Astrocyte (in vitro differentiated cells and primary cell): ENCODE measurements at regions not wholly inside any gene's neighbourhood (a gene's known extent, or its start where the extent isn't known, plus 50 kb on each side); places are given as distances from the start of the nearest gene placed in this dataset.

ENCODE experiments used
- EZH2 ChIP-seq: IDR thresholded peaks from 2 replicates; pipeline ENCODE4 v1.6.1; 2012; ENCODE audit warnings: mild to moderate bottlenecking, low read length, inconsistent platforms; ENCODE audit not compliant: insufficient read depth
- TF ChIP-seq, protein P1 (sequence below): IDR thresholded peaks from 2 replicates; pipeline ENCODE4 v1.5.1; 2011; ENCODE audit warnings: low read depth, mild to moderate bottlenecking, inconsistent platforms, low read length, moderate library complexity; ENCODE audit not compliant: insufficient read depth

DNA sequence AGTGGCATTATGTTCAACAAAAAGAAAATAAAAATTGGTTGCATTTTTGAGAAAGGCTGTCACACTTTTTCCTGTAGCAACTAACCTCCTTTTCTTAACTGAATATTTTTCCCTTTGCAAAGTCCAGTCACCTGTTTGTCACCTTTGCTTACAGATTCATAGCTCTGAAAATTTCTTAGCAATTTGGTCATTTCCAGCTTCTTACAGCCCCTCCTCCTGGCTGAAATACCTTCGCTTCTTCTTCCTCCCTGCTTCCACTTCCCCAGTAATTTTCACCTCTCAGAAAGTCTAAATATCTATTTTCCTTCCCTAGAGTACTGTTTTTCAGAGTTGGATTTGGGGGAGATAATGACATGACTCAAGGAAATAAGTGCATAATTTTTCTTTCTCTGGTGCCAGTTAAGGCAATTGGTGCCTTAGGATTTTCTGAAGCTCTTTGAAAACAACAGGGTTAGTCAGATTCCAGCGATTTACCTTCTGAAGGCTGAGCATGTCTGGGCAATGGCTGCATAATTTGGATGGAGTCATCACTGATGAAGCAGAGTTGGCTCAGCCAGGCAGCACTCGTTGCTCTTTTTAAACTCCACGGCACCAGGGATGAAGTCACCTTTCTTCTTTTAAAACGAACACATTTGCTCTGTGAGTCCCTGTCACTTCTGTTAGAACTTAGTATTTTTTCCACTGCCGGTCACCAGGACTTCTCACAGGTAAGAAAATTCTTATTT lies 62.1 kb upstream of the AMOTL1 start:
- TF ChIP-seq, protein P1, sequence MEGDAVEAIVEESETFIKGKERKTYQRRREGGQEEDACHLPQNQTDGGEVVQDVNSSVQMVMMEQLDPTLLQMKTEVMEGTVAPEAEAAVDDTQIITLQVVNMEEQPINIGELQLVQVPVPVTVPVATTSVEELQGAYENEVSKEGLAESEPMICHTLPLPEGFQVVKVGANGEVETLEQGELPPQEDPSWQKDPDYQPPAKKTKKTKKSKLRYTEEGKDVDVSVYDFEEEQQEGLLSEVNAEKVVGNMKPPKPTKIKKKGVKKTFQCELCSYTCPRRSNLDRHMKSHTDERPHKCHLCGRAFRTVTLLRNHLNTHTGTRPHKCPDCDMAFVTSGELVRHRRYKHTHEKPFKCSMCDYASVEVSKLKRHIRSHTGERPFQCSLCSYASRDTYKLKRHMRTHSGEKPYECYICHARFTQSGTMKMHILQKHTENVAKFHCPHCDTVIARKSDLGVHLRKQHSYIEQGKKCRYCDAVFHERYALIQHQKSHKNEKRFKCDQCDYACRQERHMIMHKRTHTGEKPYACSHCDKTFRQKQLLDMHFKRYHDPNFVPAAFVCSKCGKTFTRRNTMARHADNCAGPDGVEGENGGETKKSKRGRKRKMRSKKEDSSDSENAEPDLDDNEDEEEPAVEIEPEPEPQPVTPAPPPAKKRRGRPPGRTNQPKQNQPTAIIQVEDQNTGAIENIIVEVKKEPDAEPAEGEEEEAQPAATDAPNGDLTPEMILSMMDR = no peak
- TF ChIP-seq EZH2 = no peak
